Activated T-helper 2 cell treated with anti-CD3 and anti-CD28 coated beads, Interferon-gamma antibody, Interleukin-2, Interleukin-4, amounts not matched to agents 10 μg/mL and 5 μg/mL and 100 μg/mL, durations not matched to agents 14 hours and 24 hours and 36 hours (primary cell): ENCODE measurements at regions not wholly inside any gene's neighbourhood (a gene's known extent, or its start where the extent isn't known, plus 50 kb on each side); places are given as distances from the start of the nearest gene placed in this dataset.

Experiments
- DNase-seq: peaks from one replicate; pipeline ENCODE4 v3.0.0; 2021; ENCODE audit warnings: low spot score
- H3K27ac Mint-ChIP-seq: one replicate; pipeline ENCODE4 v1.8.0; 2021; ENCODE audit warnings: mixed read lengths
- H3K27me3 Mint-ChIP-seq: one replicate; pipeline ENCODE4 v1.8.0; 2021; ENCODE audit warnings: low read depth, mixed read lengths
- H3K36me3 Mint-ChIP-seq: one replicate; pipeline ENCODE4 v1.8.0; 2021; ENCODE audit warnings: low read depth, mixed read lengths
- H3K4me1 Mint-ChIP-seq: one replicate; pipeline ENCODE4 v1.8.0; 2021; ENCODE audit warnings: low read depth, mixed read lengths
- H3K4me3 Mint-ChIP-seq: one replicate; pipeline ENCODE4 v1.8.0; 2021; ENCODE audit warnings: low read depth, mild to moderate bottlenecking, moderate library complexity, mixed read lengths
- H3K9me3 Mint-ChIP-seq: one replicate; pipeline ENCODE4 v1.8.0; 2021; ENCODE audit warnings: mixed read lengths
- intact Hi-C: fragments of 100-400 bp; cut with micrococcal nuclease; formaldehyde crosslinking; loops from one replicate; pipeline ENCODE4 v1.15.1; 2023

- no peaks in the 10 kb centered on the region for H3K4me1 Mint-ChIP-seq
- H3K4me3 Mint-ChIP-seq = no peak overlapping the region
- DNase-seq = no peak
- intact Hi-C loops = no loop called here
- H3K9me3 Mint-ChIP-seq = peaks cover 4% of the 10 kb centered on the region
- no peak overlapping the region for H3K27ac Mint-ChIP-seq
- no peaks in the 10 kb centered on the region for H3K36me3 Mint-ChIP-seq
- no peaks in the 10 kb centered on the region for H3K27me3 Mint-ChIP-seq
Measured at GRCh38 chr7:41328131-41328530, 374.8 kb downstream of the INHBA start.

GRCh38 chr7:41326616-41327015 lies 376.3 kb downstream of the INHBA start:
- no peaks in the 10 kb centered on the region for H3K27me3 Mint-ChIP-seq
- DNase-seq = no peak
- H3K9me3 Mint-ChIP-seq = peaks cover 4% of the 10 kb centered on the region
- no peaks in the 10 kb centered on the region for H3K4me1 Mint-ChIP-seq
- intact Hi-C loops = no loop called here
- H3K36me3 Mint-ChIP-seq = no peaks in the 10 kb centered on the region
- H3K27ac Mint-ChIP-seq = no peak overlapping the region
- H3K4me3 Mint-ChIP-seq = no peak overlapping the region

GRCh38 chr7:41323806-41324205 lies 379.1 kb downstream of the INHBA start:
- H3K27ac Mint-ChIP-seq = no peak overlapping the region
- H3K4me1 Mint-ChIP-seq = no peaks in the 10 kb centered on the region
- H3K9me3 Mint-ChIP-seq = peaks cover 4% of the 10 kb centered on the region
- DNase-seq = no peak
- no peak overlapping the region for H3K4me3 Mint-ChIP-seq
- intact Hi-C loops = no loop called here
- H3K36me3 Mint-ChIP-seq = no peaks in the 10 kb centered on the region
- H3K27me3 Mint-ChIP-seq = no peaks in the 10 kb centered on the region

GRCh38 chr7:41319581-41319980 lies 383.3 kb downstream of the INHBA start:
- Mint-ChIP-seq H3K27ac (no peak overlapping the region), H3K36me3 (no peaks in the 10 kb centered on the region), H3K4me3 (no peak overlapping the region), H3K27me3 (no peaks in the 10 kb centered on the region), H3K9me3 (peaks cover 5% of the 10 kb centered on the region), H3K4me1 (no peaks in the 10 kb centered on the region)
- intact Hi-C loops = no loop called here
- DNase-seq = no peak

GRCh38 chr7:41316410-41316809 lies 386.5 kb downstream of the INHBA start:
- no peaks in the 10 kb centered on the region for H3K36me3 Mint-ChIP-seq
- intact Hi-C loops = no loop called here
- H3K9me3 Mint-ChIP-seq = peaks cover 8% of the 10 kb centered on the region
- H3K4me1 Mint-ChIP-seq = no peaks in the 10 kb centered on the region
- no peak overlapping the region for H3K27ac Mint-ChIP-seq
- no peak overlapping the region for H3K4me3 Mint-ChIP-seq
- H3K27me3 Mint-ChIP-seq = no peaks in the 10 kb centered on the region
- no peak for DNase-seq

GRCh38 chr7:41315764-41316163 lies 387.1 kb downstream of the INHBA start:
- H3K27me3 Mint-ChIP-seq = no peaks in the 10 kb centered on the region
- H3K4me3 Mint-ChIP-seq = no peak overlapping the region
- peaks cover 9% of the 10 kb centered on the region for H3K9me3 Mint-ChIP-seq
- H3K27ac Mint-ChIP-seq = no peak overlapping the region
- no peaks in the 10 kb centered on the region for H3K36me3 Mint-ChIP-seq
- DNase-seq = no peak
- H3K4me1 Mint-ChIP-seq = no peaks in the 10 kb centered on the region
- intact Hi-C loops = no loop called here

GRCh38 chr7:41313171-41313570 lies 389.7 kb downstream of the INHBA start:
- Mint-ChIP-seq H3K4me3 (no peak overlapping the region), H3K36me3 (no peaks in the 10 kb centered on the region), H3K4me1 (no peaks in the 10 kb centered on the region), H3K9me3 (peaks cover 9% of the 10 kb centered on the region), H3K27me3 (no peaks in the 10 kb centered on the region), H3K27ac (no peak overlapping the region)
- intact Hi-C loops = no loop called here
- DNase-seq = no peak

- H3K9me3 Mint-ChIP-seq = peaks cover 5% of the 10 kb centered on the region
- H3K4me1 Mint-ChIP-seq = no peaks in the 10 kb centered on the region
- no peaks in the 10 kb centered on the region for H3K36me3 Mint-ChIP-seq
- DNase-seq = no peak
- no peak overlapping the region for H3K4me3 Mint-ChIP-seq
- no peaks in the 10 kb centered on the region for H3K27me3 Mint-ChIP-seq
- intact Hi-C loops = no loop called here
- no peak overlapping the region for H3K27ac Mint-ChIP-seq
Measured at GRCh38 chr7:41312235-41312634, 390.7 kb downstream of the INHBA start.

GRCh38 chr7:41311301-41311700 lies 391.6 kb downstream of the INHBA start:
- H3K27me3 Mint-ChIP-seq = no peaks in the 10 kb centered on the region
- intact Hi-C loops = no loop called here
- no peaks in the 10 kb centered on the region for H3K36me3 Mint-ChIP-seq
- H3K27ac Mint-ChIP-seq = no peak overlapping the region
- H3K4me1 Mint-ChIP-seq = no peaks in the 10 kb centered on the region
- H3K4me3 Mint-ChIP-seq = no peak overlapping the region
- no peak for DNase-seq
- peaks cover 5% of the 10 kb centered on the region for H3K9me3 Mint-ChIP-seq

GRCh38 chr7:41306486-41306885 lies 396.4 kb downstream of the INHBA start:
- Mint-ChIP-seq H3K27ac (no peak overlapping the region), H3K9me3 (peaks cover 13% of the 10 kb centered on the region), H3K36me3 (no peaks in the 10 kb centered on the region), H3K4me1 (no peaks in the 10 kb centered on the region), H3K4me3 (no peak overlapping the region), H3K27me3 (no peaks in the 10 kb centered on the region)
- intact Hi-C loops = no loop called here
- DNase-seq = no peak

GRCh38 chr7:41305001-41305400 lies 397.9 kb downstream of the INHBA start:
- intact Hi-C loops = no loop called here
- Mint-ChIP-seq H3K36me3 (no peaks in the 10 kb centered on the region), H3K27ac (no peak overlapping the region), H3K4me3 (no peak overlapping the region), H3K4me1 (no peaks in the 10 kb centered on the region), H3K27me3 (no peaks in the 10 kb centered on the region), H3K9me3 (peaks cover 14% of the 10 kb centered on the region)
- no peak for DNase-seq

GRCh38 chr7:41303709-41304108 lies 399.2 kb downstream of the INHBA start:
- H3K4me3 Mint-ChIP-seq = no peak overlapping the region

GRCh38 chr7:41298409-41298808 lies 404.5 kb downstream of the INHBA start:
- H3K36me3 Mint-ChIP-seq = no peaks in the 10 kb centered on the region
- no peak overlapping the region for H3K27ac Mint-ChIP-seq
- no peaks in the 10 kb centered on the region for H3K4me1 Mint-ChIP-seq
- H3K4me3 Mint-ChIP-seq = no peak overlapping the region
- no peak for DNase-seq
- H3K27me3 Mint-ChIP-seq = no peaks in the 10 kb centered on the region
- H3K9me3 Mint-ChIP-seq = peaks cover 14% of the 10 kb centered on the region
- intact Hi-C loops = no loop called here

More at GRCh38 chr7:41303709-41304108, 399.2 kb downstream of the INHBA start:
- no peaks in the 10 kb centered on the region for H3K4me1 Mint-ChIP-seq
- DNase-seq = no peak
- H3K27ac Mint-ChIP-seq = no peak overlapping the region
- H3K9me3 Mint-ChIP-seq = peaks cover 14% of the 10 kb centered on the region
- H3K36me3 Mint-ChIP-seq = no peaks in the 10 kb centered on the region
- intact Hi-C loops = no loop called here
- H3K27me3 Mint-ChIP-seq = no peaks in the 10 kb centered on the region

- no peaks in the 10 kb centered on the region for H3K4me1 Mint-ChIP-seq
- no peaks in the 10 kb centered on the region for H3K27me3 Mint-ChIP-seq
- H3K27ac Mint-ChIP-seq = no peak overlapping the region
- H3K36me3 Mint-ChIP-seq = no peaks in the 10 kb centered on the region
- peaks cover 8% of the 10 kb centered on the region for H3K9me3 Mint-ChIP-seq
- no peak for DNase-seq
- H3K4me3 Mint-ChIP-seq = no peak overlapping the region
- intact Hi-C loops = no loop called here
Measured at GRCh38 chr7:41297166-41297565, 405.7 kb downstream of the INHBA start.
